Keratinocyte (primary cell): ENCODE measurements at regions not wholly inside any gene's neighbourhood (a gene's known extent, or its start where the extent isn't known, plus 50 kb on each side); places are given as distances from the start of the nearest gene placed in this dataset.

Source experiments
- CTCF ChIP-seq, 3 experiments: IDR thresholded peaks in 1 of 3; conservative IDR thresholded peaks in 1 of 3; optimal IDR thresholded peaks in 1 of 3; 2 replicates in 2 of 3; 3 replicates in 1 of 3; pipeline versions ENCODE3 to v1.5.1; 2011; ENCODE audit warnings: low read length in 3 of 3, mild to moderate bottlenecking in 3 of 3, moderate library complexity in 2 of 3, control low read depth in 1 of 3, inconsistent platforms in 1 of 3; ENCODE audit not compliant: insufficient read depth in 2 of 3; ENCODE audit errors: extremely low read depth in 1 of 3
- EZH2 ChIP-seq: IDR thresholded peaks from one replicate; pipeline ENCODE4 v1.6.1; 2012; ENCODE audit warnings: inconsistent platforms, mild to moderate bottlenecking, low read length, moderate library complexity

- TF ChIP-seq CTCF (optimal IDR thresholded peaks at IDR 0.05 in 1 of 3, IDR thresholded peaks at IDR 0.05 in 1 of 3, conservative IDR thresholded peaks at IDR 0.05 in 1 of 3; ENCODE audit: extremely low read depth in 1 of 3, insufficient read depth in 2 of 3, low read length in 3 of 3) (no peak), EZH2 (no peak)
Measured at GRCh38 chr5:115414406-115415142, 118.1 kb upstream of the CCDC112 start.
